ENCODE measurements at regions not wholly inside any gene's neighbourhood (a gene's known extent, or its start where the extent isn't known, plus 50 kb on each side); places are given as distances from the start of the nearest gene placed in this dataset.

DNA sequence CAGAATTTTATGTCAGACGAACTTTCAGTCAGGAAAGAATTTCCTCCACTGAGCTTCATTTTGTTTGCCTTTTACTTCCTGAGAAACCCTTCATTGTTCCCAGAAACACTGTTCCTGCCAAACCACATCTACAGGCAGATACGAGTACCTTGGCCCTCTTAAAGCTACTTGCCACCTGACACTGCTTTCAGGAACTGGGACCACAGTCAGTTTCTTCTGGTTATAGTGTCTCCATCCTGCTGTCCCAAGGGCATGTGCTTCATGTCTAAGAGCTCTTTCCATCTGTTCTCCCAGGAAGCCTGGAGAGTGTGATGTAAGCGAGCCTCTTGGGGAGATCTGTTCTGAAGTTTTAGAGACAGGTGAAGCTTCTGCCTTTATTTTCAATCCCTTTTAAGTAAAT lies 161.7 kb upstream of the PLEKHA5 start:
- DNase-seq (ENCODE audit: low read depth in 2 of 2): no peak

DNA sequence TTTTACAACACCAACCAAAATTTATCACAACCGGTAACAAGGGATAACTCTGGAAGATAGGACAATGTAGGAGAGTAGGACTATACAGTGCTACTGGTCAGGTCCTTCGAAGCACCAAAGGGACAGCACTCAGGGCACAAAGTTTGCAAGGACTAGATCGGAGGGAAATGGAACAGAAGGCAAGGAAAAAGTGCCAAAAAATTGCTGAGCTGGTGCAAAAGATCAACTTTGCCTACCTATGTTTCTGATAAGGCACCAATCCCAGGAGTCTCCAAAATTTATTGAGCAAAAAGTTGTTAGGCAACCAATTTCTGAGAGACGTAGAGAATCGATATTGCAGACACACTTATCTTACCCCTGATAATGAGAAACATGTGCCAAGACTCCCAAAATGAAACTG lies 160.0 kb upstream of the PLEKHA5 start:
- DNase-seq (ENCODE audit: low read depth in 2 of 2): no peak

DNA sequence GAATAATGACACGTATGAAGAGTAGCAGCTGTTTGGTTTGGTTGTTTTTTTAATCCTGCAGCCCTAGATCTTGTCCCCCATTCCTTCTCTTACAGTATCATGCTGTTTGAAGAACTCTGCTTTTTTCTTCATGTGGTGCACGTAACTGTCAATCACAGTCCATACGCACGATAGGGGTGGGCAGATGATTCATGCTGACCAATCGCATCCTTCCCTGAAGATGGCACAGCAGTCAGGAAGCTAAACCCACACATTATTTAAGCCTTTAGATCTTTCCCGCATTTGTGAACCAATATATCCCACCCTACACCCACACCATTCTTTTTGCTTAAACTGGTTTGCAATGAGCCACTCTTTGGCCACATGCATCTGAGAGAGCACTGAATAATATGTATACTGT lies 158.9 kb upstream of the PLEKHA5 start:
- DNase-seq (ENCODE audit: low read depth in 2 of 2): no peak

DNA sequence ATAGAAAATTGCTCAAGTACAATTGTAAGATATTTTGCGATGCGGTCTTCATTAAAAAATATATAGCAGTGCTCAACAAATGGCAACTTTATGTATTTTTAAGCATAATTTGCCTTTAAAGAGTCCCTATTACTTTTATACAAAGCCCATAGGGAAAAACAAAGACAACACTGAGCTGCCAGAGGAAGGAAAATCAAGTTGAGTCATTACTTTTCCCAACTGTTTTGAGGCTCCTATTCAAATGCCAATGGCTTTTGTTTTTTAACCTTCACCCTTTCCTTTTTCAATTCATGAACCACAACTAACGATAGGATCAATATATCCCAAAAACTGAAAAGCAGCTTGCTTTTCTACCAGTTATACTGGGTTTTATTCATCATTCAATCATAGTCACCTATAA lies 157.6 kb upstream of the PLEKHA5 start:
- no peak for DNase-seq (ENCODE audit: low read depth in 2 of 2)

DNA sequence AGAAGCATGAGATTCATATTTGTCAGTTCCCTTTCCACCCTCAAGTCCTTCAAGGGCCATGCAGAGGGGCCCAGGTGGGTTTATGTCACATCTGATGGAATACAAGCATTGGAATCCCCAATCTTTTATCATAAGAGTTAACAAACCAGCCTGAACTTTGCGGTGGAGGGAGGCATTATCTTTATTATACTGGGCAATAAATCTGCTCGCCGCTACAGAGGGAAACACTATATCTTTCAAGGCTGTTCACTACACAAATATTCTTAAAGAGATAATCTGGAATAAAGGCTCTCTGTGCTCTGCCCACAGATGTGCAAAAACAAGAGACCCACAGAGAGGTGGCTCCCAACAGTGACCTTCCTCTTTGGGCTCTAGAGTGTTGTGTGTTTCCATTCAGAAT lies 153.6 kb upstream of the PLEKHA5 start:
- no peak for DNase-seq (ENCODE audit: low read depth in 2 of 2)

DNA sequence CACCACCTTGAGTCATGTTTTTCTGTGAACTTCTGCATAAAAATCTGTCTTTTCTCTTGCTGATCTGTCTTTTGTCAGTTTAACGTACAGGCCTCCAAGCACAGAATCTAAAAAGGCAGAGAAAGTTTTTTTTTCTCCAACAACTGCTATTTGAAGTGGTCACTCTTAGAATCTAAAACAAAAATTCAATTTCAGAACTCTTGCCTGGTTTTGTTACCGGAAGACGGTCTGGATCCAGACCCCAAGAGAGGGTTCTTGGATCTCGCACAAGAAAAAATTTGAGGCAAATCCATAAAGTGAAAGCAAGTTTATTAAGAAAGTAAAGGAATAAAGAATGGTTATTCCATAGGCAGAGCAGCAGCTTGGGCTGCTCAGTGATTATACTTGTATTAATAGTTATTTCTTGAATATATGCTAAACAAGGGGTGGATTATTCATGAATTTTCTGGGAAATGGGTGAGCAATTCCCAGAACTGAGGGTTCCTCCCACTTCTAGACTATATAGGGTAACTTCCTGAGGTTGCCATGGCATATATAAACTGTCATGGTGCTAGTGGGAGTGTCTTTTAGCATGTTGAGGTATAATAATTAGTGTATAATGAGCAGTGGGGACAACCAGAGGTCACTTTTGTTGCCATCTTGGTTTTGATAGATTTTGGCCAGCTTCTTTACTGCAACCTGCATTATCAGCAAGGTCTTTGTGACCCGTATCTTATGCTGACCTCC lies 150.0 kb upstream of the PLEKHA5 start:
- no peak for DNase-seq (ENCODE audit: low read depth in 2 of 2)

DNA sequence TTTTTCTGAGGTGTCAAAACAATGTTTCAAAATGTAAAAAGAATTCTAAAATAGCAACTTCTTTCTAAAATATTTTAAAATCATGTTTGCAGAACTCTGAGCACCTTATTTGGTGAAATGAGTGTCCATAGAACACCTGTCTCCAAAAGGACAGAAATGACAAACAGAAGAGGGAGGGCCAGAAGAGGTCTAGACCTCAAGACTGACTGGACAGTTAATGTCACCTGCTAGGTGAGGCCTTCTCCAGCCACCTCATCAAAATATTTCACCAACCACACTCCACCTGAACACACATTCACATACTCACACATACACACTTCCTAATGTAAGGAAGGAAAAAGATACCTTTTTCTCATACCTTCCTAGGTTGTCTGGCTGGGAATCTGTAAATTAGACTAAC lies 147.8 kb upstream of the PLEKHA5 start:
- no peak for DNase-seq (ENCODE audit: low read depth in 2 of 2)

DNA sequence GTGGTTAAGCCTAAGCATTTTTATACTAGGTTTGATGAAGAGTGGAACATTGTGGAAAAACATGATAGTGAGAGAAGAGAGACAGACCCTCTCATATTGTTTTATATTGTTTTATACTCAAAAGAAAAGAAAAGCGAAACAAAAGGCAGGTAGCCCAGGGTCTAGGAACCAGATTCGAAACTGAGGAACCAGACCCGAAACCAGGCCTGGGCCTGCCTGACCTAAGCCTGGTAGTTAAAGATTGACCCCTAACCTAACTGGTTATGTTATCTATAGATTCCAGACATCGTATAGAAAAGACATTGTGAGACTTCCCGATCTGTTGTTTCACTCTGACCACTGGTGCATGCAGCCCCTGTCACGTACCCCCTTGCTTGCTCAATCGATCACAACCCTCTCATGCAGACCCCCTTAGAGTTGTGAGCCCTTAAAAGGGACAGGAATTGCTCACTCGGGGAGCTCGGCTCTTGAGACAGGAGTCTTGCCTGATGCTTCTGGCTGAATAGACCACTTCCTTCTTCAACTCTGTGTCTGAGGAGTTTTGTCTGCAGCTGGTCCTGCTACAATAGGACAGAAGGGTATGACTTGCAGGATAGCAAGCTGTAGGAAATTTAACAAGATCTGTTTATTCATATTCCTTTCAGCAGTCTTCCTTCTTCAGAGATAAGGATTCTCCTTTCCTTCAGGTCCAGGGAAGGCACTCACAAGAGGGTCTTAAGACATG lies 147.1 kb upstream of the PLEKHA5 start:
- no peak for DNase-seq (ENCODE audit: low read depth in 2 of 2)

DNA sequence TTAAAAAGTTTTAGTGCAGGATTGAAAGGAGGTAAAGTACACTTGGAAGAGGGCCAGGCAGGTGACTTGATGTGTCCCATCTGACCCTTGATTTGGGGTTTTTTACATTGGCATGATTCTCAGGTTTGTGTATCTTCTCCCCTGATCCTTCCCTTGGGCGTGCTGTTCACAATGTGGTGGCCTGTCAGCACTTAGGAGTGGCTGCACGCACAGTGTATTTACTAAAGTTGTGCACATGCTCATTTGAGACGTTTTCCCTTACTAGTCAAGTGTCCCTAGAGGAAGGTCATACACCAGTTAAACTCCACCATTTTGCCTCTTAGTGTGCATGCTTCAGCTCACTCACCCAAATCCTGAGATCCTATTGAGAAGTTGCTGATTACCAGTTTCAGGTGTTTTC lies 145.7 kb upstream of the PLEKHA5 start:
- no peak for DNase-seq (ENCODE audit: low read depth in 2 of 2)

DNA sequence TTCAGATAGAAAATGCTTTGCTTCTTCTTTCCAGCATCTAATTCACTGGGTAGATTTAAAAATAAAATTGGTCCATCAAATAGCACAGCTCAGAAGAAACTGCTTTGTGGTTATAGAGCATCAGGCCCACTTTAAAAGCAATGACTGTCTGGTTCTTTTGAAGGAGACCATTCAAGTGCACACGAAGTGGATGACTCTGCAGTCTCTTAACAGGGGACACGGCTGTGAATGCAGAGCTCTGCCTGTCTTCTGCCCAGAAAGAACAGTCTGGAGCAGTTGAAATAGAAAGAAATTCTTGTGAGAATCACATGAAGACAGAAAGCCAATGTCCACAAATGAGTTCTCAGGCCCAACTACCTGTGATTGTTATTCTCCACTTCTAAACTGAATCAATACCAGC lies 138.7 kb upstream of the PLEKHA5 start:
- no peak for DNase-seq (ENCODE audit: low read depth in 2 of 2)

DNA sequence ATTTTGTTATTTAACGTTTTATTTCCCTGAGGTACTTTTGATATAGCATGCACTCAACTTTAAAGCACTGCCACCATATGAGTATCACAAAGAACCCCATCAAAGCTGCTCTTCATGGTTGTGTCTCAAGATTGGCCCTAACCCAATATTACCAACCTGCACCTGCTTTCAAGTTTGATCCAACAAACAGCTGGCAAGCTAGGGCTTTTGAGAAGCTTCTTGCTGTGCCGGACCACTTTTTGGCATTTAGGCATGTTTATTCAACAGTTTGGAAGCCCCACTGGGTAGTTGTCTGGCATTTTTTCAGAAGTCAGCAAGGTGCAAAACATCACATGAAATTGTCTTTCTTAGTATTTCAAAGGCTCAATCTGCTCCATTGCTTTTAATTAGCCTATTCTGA lies 137.2 kb upstream of the PLEKHA5 start:
- DNase-seq (ENCODE audit: low read depth in 2 of 2): no peak

DNA sequence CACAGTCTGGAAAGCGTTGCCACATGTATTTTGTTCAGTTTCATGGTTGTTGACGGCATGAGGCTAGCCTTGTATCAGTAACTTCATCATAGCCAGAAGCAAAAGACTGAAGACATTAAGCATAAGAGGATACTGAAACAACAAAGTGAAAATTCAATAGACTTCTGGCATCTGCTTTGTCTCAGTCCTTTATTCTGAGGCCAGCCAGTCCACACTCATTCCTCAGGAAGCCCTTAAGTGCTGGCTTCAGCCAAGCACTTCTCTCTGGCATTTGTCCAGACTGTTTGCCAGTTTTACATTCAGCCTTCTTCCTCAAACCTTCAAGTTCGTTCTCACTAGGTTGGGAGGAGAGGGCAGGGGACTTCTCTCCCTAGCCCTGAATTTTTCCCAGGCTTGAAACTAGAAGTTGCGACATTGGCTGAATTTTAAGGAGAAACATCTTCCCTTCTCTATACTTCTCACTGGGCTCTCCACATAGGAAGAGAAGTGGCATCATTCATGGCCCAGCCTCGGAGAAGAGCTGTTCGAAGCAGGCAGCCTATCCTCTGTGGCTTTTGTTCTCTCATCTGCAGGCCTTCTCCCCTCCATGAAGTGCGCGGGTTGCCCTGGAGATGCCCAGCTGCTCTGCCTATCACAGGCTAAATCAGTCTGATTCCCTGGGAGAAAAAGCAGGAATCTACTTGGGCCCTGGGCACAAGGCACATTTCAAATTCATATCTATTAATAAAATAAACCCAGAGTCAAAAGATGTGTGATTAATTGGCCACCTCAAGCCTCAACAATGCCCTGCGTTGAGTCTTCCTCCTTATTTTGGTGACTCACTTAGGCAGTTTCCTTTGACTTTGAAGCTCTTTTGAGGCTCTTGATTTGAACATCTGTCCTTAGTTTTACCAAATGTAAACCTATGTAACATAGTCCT lies 130.9 kb upstream of the PLEKHA5 start:
- DNase-seq (ENCODE audit: low read depth in 2 of 2): peak; percentile 57 to 62

DNA sequence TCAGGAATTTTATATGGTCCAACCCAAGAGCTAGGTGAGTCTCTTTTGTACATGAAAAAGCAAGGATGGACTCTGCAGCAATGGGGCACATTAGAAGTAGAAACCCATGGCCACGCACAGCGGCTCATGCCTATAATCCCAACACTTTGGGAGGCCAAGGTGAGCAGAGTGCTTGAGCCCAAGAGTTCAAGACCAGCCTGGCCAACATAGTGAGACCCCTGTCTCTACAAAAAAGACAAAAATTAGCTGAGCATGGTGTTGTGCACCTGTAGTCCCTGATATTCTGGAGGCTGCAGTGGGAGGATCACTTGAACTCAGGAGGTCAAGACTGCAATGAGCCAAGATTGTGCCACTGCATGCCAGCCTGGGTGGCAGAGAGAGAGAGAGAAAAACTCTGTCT lies 128.7 kb upstream of the PLEKHA5 start:
- DNase-seq (ENCODE audit: low read depth in 2 of 2): no peak

DNA sequence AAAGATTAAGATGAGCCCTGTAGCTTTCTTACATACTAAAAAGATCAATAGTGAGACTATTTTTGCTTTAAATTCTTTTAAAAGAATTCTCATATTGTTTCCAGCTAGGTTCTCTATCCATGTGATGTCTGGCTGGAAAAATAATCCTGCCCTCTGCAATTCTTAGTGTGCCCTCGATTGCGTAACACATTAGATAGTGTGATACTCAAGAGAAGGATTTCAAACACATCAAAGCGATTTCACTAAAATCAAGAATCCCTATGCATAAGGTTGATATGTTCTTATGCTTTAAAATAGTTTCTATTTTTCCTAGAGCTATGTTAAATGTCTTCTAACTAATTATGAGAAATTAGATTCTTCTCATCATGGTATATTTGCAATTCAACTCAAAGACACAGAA lies 127.3 kb upstream of the PLEKHA5 start:
- DNase-seq (ENCODE audit: low read depth in 2 of 2): no peak

DNA sequence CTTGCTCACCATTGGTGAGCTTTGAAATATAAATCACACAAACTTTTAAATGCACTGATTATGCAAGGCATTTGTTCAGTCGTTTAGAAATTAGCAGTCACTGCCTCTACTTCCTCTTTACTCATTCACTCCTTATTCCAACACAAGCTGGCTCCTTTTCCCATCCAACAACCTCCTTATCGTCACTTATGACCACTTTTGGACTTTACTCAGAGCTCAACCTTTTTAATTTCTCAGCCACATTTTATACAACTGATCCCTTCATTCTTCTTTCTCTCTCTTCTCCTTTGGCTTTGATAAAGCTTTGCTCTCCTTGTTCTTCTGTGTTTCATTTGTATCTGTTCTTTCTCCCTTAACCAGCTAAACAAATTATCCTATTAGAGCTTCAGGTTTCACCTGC lies 126.4 kb upstream of the PLEKHA5 start:
- no peak for DNase-seq (ENCODE audit: low read depth in 2 of 2)

DNA sequence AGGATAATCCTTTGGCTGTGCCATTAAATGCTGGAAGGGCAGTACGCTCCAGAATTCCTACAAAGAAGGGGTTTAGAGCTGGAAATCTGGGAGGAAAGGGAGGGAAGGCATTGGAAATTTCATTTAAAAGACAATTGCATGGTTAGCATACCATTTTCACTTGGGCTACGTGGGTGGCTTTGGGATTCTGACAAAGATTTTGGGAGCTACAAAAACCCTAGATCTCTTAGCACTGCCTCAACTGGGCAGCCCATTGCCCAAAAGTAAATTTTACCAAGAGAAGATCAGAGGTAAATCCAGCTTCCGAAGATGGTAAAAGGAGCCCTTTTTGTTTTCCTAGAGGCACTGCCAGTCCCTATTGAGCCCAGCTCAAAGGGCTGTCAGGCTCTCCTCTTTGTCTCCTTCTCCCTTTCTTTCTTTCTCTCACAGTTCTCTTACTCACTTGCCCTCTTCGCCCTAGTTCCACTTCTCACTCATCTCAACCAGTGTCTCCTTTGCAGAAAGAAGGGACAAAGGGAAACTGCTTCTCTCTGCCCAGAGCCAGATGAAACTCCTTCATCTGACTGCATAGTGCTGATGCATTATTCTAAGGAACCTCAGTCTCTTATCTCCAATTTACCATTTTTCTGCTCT lies 125.4 kb upstream of the PLEKHA5 start:
- no peak for DNase-seq (ENCODE audit: low read depth in 2 of 2)

DNA sequence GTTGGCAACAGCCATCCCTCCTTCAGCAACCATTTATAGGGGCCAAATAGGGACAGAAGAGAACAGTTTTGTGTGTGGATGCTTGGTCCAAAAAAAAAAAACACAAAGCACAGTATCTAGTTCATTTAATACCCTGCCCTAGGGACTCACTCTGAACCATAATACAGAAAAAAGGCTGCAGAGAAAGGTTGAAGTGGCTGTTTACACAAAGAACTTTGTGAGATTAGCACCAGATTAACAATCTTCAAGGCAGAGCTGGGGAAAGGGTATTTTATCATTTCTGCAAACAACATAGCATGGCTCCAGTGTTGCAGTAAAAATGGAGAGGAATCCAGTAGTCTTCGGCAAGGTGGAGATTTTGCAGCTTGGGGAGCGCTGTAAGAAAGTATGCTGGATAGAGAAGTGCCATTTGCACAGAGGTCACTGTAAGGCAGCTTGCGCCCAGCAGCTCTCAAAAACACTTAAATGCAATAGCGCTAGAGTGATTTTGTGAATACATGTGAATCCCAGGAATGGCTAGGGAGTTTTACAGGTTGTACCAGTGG lies 124.2 kb upstream of the PLEKHA5 start:
- DNase-seq (ENCODE audit: low read depth in 2 of 2): no peak

DNA sequence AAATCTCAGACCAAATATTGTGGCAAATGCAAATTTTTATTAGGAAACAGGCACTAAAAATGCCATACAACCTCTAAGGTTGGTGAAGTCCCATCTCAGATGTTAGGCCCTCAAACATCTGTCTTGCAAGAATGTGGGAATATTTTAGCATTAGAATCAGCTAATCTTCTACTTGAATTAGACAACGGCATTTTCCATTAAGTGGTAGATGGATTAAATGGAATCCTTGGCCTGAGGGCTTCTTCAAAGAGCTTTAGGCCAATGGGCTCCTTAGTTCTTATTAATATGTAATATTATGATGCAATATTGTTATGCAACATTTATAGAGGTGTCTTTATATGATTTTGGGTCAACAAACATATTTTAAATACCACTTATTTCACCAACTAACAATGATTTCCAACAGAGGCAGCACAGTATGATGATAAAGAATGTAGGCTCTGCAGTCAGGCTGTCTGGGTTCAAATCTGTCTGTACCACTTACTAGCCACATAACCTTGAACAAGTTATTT lies 122.9 kb upstream of the PLEKHA5 start:
- no peak for DNase-seq (ENCODE audit: low read depth in 2 of 2)

DNA sequence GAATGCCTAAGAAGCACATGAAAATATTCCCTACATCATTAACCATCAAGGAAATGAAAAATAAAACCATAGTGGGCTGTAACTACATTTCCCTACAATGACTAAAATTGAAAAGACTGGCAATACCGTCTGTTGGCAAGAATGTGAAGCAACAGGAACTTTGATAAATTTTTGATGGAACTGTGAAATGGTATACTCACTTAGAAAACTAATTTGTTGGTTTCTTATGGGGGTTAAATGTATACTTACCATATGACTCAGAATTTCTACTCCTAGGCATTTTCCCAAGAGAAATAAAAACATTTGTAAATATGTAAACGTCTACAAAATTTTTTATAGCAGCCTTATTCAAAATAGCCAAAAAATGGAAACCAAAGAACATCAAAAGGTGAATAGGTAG lies 121.4 kb upstream of the PLEKHA5 start:
- DNase-seq (ENCODE audit: low read depth in 2 of 2): no peak

DNA sequence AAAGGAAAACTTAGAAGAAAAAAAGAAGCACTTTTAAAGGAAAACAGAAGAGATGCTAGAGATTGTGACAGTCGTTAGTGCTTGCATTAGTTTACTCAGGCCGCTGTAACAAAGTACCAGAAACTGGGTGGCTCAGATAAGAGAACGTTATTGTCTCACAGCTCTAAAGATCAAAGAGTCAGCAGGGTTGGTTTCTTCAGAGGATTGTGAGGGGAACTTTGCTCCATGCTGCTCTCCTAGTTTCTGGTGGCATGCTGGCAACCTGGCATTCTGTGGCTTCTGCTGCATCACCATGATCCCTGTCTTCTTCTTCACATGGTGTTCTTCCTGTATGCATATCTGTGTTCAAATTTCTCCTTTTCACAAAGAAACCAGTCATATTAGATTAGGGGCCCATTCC lies 119.4 kb upstream of the PLEKHA5 start:
- DNase-seq (ENCODE audit: low read depth in 2 of 2): no peak

DNA sequence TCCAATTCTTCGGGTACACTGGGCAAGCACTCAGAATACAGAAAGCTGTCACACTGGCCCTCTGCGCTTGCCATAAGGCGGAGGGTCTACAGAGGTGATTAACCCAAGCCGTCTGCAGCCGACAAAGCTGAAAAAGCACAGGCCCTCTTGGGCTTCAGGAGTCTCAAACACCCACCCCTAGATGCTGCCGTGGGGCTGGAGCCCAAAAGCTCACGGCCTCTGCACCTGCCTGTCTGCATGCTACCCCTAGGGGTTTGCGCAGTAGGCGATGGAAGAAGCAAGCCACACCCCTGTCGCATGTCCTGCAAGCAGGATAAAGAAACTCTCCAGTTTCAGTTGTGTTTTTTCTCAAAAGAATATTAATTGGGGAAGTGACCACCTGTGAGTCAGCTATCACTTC lies 118.8 kb upstream of the PLEKHA5 start:
- no peak for DNase-seq (ENCODE audit: low read depth in 2 of 2)

DNA sequence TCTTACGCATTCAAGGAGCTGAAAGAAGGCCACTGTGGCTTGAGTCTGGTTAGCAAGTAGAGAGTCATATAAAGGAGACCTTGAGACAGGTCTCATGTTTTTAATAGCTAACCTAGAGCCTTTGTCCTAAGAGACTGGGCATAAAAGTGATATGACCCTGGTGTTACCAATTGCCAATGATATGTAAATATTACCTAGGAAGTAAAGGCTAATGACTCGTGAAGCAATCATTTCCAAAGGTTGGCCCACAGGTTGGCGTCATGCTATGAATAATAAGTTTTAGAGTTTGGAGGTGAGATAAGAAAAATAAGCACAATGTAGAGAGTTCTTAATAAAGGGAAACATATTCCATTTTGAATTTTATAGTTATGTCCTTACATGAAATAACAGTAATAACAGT lies 116.6 kb upstream of the PLEKHA5 start:
- DNase-seq (ENCODE audit: low read depth in 2 of 2): no peak
